GOT3 (cell line): ENCODE measurements at regions not wholly inside any gene's neighbourhood (a gene's known extent, or its start where the extent isn't known, plus 50 kb on each side); places are given as distances from the start of the nearest gene placed in this dataset.

Experiments used
- DNase-seq: peaks from one replicate; lab custom pipeline; 2025; ENCODE audit warnings: mixed read lengths; lab: John Stamatoyannopoulos, UW

GRCh38 chr9:18350036-18350435, 123.9 kb upstream of the ADAMTSL1 start:
- DNase-seq, result no peak

GRCh38 chr9:18350995-18351595, 122.9 kb upstream of the ADAMTSL1 start:
- no peak for DNase-seq

GRCh38 chr9:18352711-18353110, 121.2 kb upstream of the ADAMTSL1 start:
- DNase-seq, result no peak

GRCh38 chr9:18353473-18353872, 120.5 kb upstream of the ADAMTSL1 start:
- DNase-seq, result no peak

GRCh38 chr9:18357321-18357720, 116.6 kb upstream of the ADAMTSL1 start:
- no peak for DNase-seq

- no peak for DNase-seq
These were observed 115.6 kb upstream of the ADAMTSL1 start for GRCh38 chr9:18358325-18358724.

GRCh38 chr9:18359335-18359734, 114.6 kb upstream of the ADAMTSL1 start:
- DNase-seq, result no peak

- DNase-seq, result no peak
These were observed 113.9 kb upstream of the ADAMTSL1 start for GRCh38 chr9:18360005-18360404.

GRCh38 chr9:18361646-18362045, 112.3 kb upstream of the ADAMTSL1 start:
- no peak for DNase-seq

- DNase-seq, result no peak
These were observed 111.8 kb upstream of the ADAMTSL1 start for GRCh38 chr9:18362166-18362565.

- DNase-seq, result no peak
These were observed 110.9 kb upstream of the ADAMTSL1 start for GRCh38 chr9:18362901-18363685.

- no peak for DNase-seq
These were observed 108.3 kb upstream of the ADAMTSL1 start for GRCh38 chr9:18365651-18366050.

GRCh38 chr9:18366184-18366583, 107.8 kb upstream of the ADAMTSL1 start:
- DNase-seq, result no peak

- no peak for DNase-seq
These were observed 105.7 kb upstream of the ADAMTSL1 start for GRCh38 chr9:18368206-18368605.

GRCh38 chr9:18371141-18371540, 102.8 kb upstream of the ADAMTSL1 start:
- no peak for DNase-seq

GRCh38 chr9:18371621-18372020, 102.3 kb upstream of the ADAMTSL1 start:
- DNase-seq, result no peak

- DNase-seq, result no peak
These were observed 94.7 kb upstream of the ADAMTSL1 start for GRCh38 chr9:18379073-18379811.

- DNase-seq, result no peak
These were observed 91.7 kb upstream of the ADAMTSL1 start for GRCh38 chr9:18382243-18382642.

- no peak for DNase-seq
These were observed 89.9 kb upstream of the ADAMTSL1 start for GRCh38 chr9:18384066-18384465.

- no peak for DNase-seq
These were observed 88.1 kb upstream of the ADAMTSL1 start for GRCh38 chr9:18385696-18386490.

GRCh38 chr9:18390393-18390792, 83.6 kb upstream of the ADAMTSL1 start:
- DNase-seq, result no peak
